Endothelial cell (in vitro differentiated cells): ENCODE measurements at regions not wholly inside any gene's neighbourhood (a gene's known extent, or its start where the extent isn't known, plus 50 kb on each side); places are given as distances from the start of the nearest gene placed in this dataset.

Experiments used
- DNase-seq: peaks from one replicate; pipeline ENCODE4 v3.0.0; 2021; ENCODE audit warnings: low spot score
- H3K27ac Mint-ChIP-seq: one replicate; pipeline ENCODE4 v1.8.0; 2021; ENCODE audit warnings: mixed read lengths, inconsistent platforms; ENCODE audit not compliant: unreplicated experiment
- H3K27me3 Mint-ChIP-seq: one replicate; pipeline ENCODE4 v1.8.0; 2021; ENCODE audit warnings: mild to moderate bottlenecking, moderate library complexity, mixed read lengths, inconsistent platforms; ENCODE audit not compliant: unreplicated experiment
- H3K36me3 Mint-ChIP-seq: one replicate; pipeline ENCODE4 v1.8.0; 2021; ENCODE audit warnings: mild to moderate bottlenecking, low read depth, mixed read lengths, inconsistent platforms; ENCODE audit not compliant: unreplicated experiment
- H3K4me1 Mint-ChIP-seq: one replicate; pipeline ENCODE4 v1.8.0; 2021; ENCODE audit warnings: mild to moderate bottlenecking, mixed read lengths, inconsistent platforms; ENCODE audit not compliant: unreplicated experiment
- H3K4me3 Mint-ChIP-seq: one replicate; pipeline ENCODE4 v1.8.0; 2021; ENCODE audit warnings: mild to moderate bottlenecking, mixed read lengths, inconsistent platforms; ENCODE audit not compliant: unreplicated experiment
- H3K9me3 Mint-ChIP-seq: one replicate; pipeline ENCODE4 v1.8.0; 2021; ENCODE audit warnings: mixed read lengths, inconsistent platforms; ENCODE audit not compliant: unreplicated experiment
- CTCF ChIP-seq: fragments of 200-600 bp; sonication (generic); IDR thresholded peaks from one replicate; pipeline ENCODE4 v1.5.0; 2021; ENCODE audit warnings: antibody characterized with exemption; ENCODE audit not compliant: unreplicated experiment

- DNase-seq = no peak
- H3K9me3 Mint-ChIP-seq = no peaks in the 10 kb centered on the region
- peaks cover 7% of the 10 kb centered on the region for H3K27me3 Mint-ChIP-seq
- TF ChIP-seq CTCF = no peak
- H3K4me1 Mint-ChIP-seq = no peaks in the 10 kb centered on the region
- H3K36me3 Mint-ChIP-seq = peaks cover 55% of the 10 kb centered on the region
- H3K4me3 Mint-ChIP-seq = no peak overlapping the region
- no peak overlapping the region for H3K27ac Mint-ChIP-seq
Measured at GRCh38 chr3:124489506-124489905, 240.7 kb upstream of the UMPS start.

- H3K27ac Mint-ChIP-seq = no peak overlapping the region
- H3K36me3 Mint-ChIP-seq = peaks cover 52% of the 10 kb centered on the region
- DNase-seq = no peak
- no peak for TF ChIP-seq CTCF
- H3K4me3 Mint-ChIP-seq = no peak overlapping the region
- H3K9me3 Mint-ChIP-seq = no peaks in the 10 kb centered on the region
- H3K27me3 Mint-ChIP-seq = peaks cover 7% of the 10 kb centered on the region
- H3K4me1 Mint-ChIP-seq = no peaks in the 10 kb centered on the region
Measured at GRCh38 chr3:124491098-124491497, 239.2 kb upstream of the UMPS start.

GRCh38 chr3:124491875-124492274, 238.4 kb upstream of the UMPS start:
- Mint-ChIP-seq H3K9me3 (no peaks in the 10 kb centered on the region), H3K4me3 (no peak overlapping the region), H3K27ac (no peak overlapping the region), H3K36me3 (peaks cover 59% of the 10 kb centered on the region), H3K4me1 (no peaks in the 10 kb centered on the region), H3K27me3 (peaks cover 6% of the 10 kb centered on the region)
- TF ChIP-seq CTCF = no peak
- DNase-seq = no peak

- Mint-ChIP-seq H3K36me3 (peaks cover 66% of the 10 kb centered on the region), H3K27me3 (peaks cover 5% of the 10 kb centered on the region), H3K9me3 (no peaks in the 10 kb centered on the region), H3K4me1 (no peaks in the 10 kb centered on the region), H3K4me3 (no peak overlapping the region), H3K27ac (no peak overlapping the region)
- DNase-seq = peak; percentile 43
- TF ChIP-seq CTCF = no peak
Measured at GRCh38 chr3:124492824-124493223, 237.4 kb upstream of the UMPS start.

GRCh38 chr3:124496061-124496460, 234.2 kb upstream of the UMPS start:
- no peak overlapping the region for H3K4me3 Mint-ChIP-seq
- no peak overlapping the region for H3K27ac Mint-ChIP-seq
- H3K36me3 Mint-ChIP-seq = peaks cover 53% of the 10 kb centered on the region
- DNase-seq = no peak
- H3K27me3 Mint-ChIP-seq = no peaks in the 10 kb centered on the region
- H3K9me3 Mint-ChIP-seq = no peaks in the 10 kb centered on the region
- H3K4me1 Mint-ChIP-seq = no peaks in the 10 kb centered on the region
- no peak for TF ChIP-seq CTCF
